Central memory CD8-positive, alpha-beta T cell (primary cell): ENCODE measurements at regions not wholly inside any gene's neighbourhood (a gene's known extent, or its start where the extent isn't known, plus 50 kb on each side); places are given as distances from the start of the nearest gene placed in this dataset.
A peak's percentile ranks its signal among the peaks of the same experiment; 100 is the strongest.
"Not testable (repeated sequence)": the region's sequence is repeated elsewhere in the genome, so short reads cannot be mapped to it uniquely, and the experiment has no call there.

Experiments
- ATAC-seq: fragments of 150-1000 bp; cut with Tn5 transposase; replicated peaks from 2 replicates; pipeline ENCODE4 v1.10.0; 2022; ENCODE audit warnings: mild to moderate bottlenecking, moderate FRiP score, moderate number of reproducible peaks; ENCODE audit not compliant: poor library complexity, severe bottlenecking; ENCODE audit errors: extremely low read depth
- DNase-seq, 2 donors: peaks; one replicate each; pipeline ENCODE4 v3.0.0; 2021; ENCODE audit warnings: low spot score in 2 of 2
- H3K27ac Mint-ChIP-seq: one replicate; pipeline ENCODE4 v1.8.0; 2022; ENCODE audit warnings: low read depth, mild to moderate bottlenecking, moderate library complexity, mixed read lengths
- H3K27me3 Mint-ChIP-seq: one replicate; pipeline ENCODE4 v1.8.0; 2022; ENCODE audit warnings: mixed read lengths
- H3K36me3 Mint-ChIP-seq: one replicate; pipeline ENCODE4 v1.8.0; 2022; ENCODE audit warnings: mild to moderate bottlenecking, moderate library complexity, mixed read lengths; ENCODE audit not compliant: insufficient read depth
- H3K4me1 Mint-ChIP-seq: one replicate; pipeline ENCODE4 v1.8.0; 2022; ENCODE audit warnings: mixed read lengths
- H3K4me3 Mint-ChIP-seq: one replicate; pipeline ENCODE4 v1.8.0; 2022; ENCODE audit warnings: mild to moderate bottlenecking, moderate library complexity, mixed read lengths
- H3K9me3 Mint-ChIP-seq: one replicate; pipeline ENCODE4 v1.8.0; 2022; ENCODE audit warnings: mixed read lengths

DNA sequence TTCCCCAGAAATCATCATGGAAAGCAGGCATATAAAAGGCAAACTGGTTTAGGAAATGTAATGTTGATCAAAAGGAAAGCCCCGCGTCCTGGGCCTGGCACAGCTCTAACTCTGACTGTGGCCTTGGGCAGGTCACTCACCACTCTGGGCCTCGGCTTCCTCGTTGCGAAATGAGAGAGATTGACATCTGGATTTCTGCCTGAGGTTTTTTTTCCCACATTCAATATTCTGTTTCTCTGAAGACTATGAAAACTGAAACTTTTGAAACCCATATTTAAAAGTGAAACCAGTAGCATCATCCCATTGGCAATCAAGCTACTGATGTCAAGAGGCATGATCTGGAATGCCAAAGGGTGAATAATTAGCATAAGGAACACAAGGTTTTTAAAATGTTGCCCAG, 369.7 kb upstream of the NPVF start:
- H3K4me3 Mint-ChIP-seq = no peak overlapping the region
- ATAC-seq (no peak), DNase-seq (no peak)
- peaks cover 58% of the 10 kb centered on the region for H3K27me3 Mint-ChIP-seq
- no peaks in the 10 kb centered on the region for H3K4me1 Mint-ChIP-seq
- H3K27ac Mint-ChIP-seq = no peak overlapping the region
- H3K36me3 Mint-ChIP-seq = no peaks in the 10 kb centered on the region
- no peaks in the 10 kb centered on the region for H3K9me3 Mint-ChIP-seq

DNA sequence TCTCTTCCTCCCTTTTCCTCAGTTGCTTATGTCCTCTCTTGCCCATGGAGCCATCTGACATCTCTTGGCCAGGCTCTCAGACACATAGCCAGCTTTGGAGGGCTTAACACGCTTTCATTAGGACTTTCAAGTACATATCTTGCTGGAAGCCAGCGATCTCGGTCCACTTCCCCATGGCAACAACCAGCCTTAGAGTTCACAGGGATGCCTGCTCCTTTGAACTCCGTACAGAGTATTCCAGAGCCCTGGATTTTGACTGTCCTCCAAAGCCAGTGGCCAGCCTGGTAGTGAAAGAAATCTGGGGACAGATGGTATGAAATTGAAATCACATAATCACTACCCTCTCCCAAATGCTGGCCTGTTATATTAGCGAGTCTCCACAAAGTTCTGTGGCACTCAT, 370.5 kb upstream of the NPVF start:
- H3K4me3 Mint-ChIP-seq = no peak overlapping the region
- no peaks in the 10 kb centered on the region for H3K36me3 Mint-ChIP-seq
- ATAC-seq (no peak), DNase-seq (no peak)
- no peaks in the 10 kb centered on the region for H3K9me3 Mint-ChIP-seq
- H3K27me3 Mint-ChIP-seq = peaks cover 52% of the 10 kb centered on the region
- no peak overlapping the region for H3K27ac Mint-ChIP-seq
- no peaks in the 10 kb centered on the region for H3K4me1 Mint-ChIP-seq

- ATAC-seq (no peak), DNase-seq (no peak)
- Mint-ChIP-seq H3K9me3 (no peaks in the 10 kb centered on the region), H3K4me1 (no peaks in the 10 kb centered on the region), H3K27ac (no peak overlapping the region), H3K36me3 (no peaks in the 10 kb centered on the region), H3K27me3 (peaks cover 38% of the 10 kb centered on the region), H3K4me3 (no peak overlapping the region)
Measured at GRCh38 chr7:25600262-25600920, 372.1 kb upstream of the NPVF start.

DNA sequence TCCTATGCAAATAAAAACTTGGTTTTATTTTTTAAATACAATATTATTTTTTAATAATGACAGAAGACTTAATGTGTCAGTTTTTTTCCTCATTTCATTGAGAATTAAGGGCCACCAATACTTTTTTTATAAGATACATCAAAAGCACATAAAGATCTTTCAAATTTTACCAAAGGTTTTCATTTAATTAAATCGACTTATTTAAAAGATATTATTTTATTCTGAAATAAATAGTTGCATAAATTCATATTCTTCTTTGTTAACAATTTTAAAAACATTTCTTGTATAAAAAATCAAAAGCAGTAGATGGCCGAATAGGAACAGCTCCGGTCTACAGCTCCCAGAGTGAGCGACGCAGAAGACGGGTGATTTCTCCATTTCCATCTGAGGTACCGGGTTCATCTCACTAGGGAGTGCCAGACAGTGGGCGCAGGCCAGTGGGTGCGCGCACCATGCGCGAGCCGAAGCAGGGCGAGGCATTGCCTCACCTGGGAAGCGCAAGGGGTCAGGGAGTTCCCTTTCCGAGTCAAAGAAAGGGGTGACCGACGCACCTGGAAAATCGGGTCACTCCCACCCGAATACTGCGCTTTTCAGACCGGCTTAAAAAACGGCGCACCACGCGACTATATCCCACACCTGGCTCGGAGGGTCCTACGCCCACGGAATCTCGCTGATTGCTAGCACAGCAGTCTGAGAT, 374.6 kb upstream of the NPVF start:
- not testable (repeated sequence) for H3K36me3 Mint-ChIP-seq, DNase-seq, H3K9me3 Mint-ChIP-seq, H3K4me1 Mint-ChIP-seq, ATAC-seq, H3K27ac Mint-ChIP-seq
- peak overlapping the region; percentile 32 for H3K4me3 Mint-ChIP-seq
- H3K27me3 Mint-ChIP-seq = peaks cover 28% of the 10 kb centered on the region

GRCh38 chr7:25603427-25603740, 375.1 kb upstream of the NPVF start:
- H3K27ac Mint-ChIP-seq, DNase-seq, H3K36me3 Mint-ChIP-seq, H3K9me3 Mint-ChIP-seq, ATAC-seq, H3K4me1 Mint-ChIP-seq: not testable (repeated sequence)
- H3K4me3 Mint-ChIP-seq = peak overlapping the region; percentile 32
- peaks cover 27% of the 10 kb centered on the region for H3K27me3 Mint-ChIP-seq

- no peak for ATAC-seq
- no peaks in the 10 kb centered on the region for H3K36me3 Mint-ChIP-seq
- H3K27me3 Mint-ChIP-seq = peaks cover 30% of the 10 kb centered on the region
- no peaks in the 10 kb centered on the region for H3K9me3 Mint-ChIP-seq
- H3K4me3 Mint-ChIP-seq = no peak overlapping the region
- no peak overlapping the region for H3K27ac Mint-ChIP-seq
- no peaks in the 10 kb centered on the region for H3K4me1 Mint-ChIP-seq
- no peak for DNase-seq
Measured at GRCh38 chr7:25611196-25611595, 382.9 kb upstream of the NPVF start.

DNA sequence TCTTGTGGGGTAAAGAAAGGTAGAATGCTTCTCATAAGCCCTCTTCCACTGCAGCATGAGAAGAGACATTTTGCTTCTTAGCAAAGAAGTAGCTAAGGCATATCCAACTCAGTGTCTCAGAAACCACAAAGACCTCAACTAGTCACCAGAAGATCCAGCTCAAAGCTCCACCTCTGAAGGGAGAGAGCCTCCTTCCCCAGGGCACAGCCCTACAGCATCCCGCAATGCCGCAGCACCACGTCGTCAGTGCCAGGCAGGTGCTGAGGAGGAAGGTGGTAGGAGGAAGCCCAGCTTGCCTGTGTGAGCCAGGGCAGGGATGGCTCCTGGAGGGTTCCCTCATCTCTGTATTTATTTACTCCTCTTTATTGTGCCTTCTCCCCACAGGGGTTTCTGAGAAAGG, 385.6 kb upstream of the NPVF start:
- Mint-ChIP-seq H3K36me3 (no peaks in the 10 kb centered on the region), H3K4me3 (no peak overlapping the region), H3K27ac (no peak overlapping the region), H3K9me3 (no peaks in the 10 kb centered on the region), H3K4me1 (no peaks in the 10 kb centered on the region), H3K27me3 (peaks cover 33% of the 10 kb centered on the region)
- ATAC-seq = no peak
- DNase-seq = no peak

DNA sequence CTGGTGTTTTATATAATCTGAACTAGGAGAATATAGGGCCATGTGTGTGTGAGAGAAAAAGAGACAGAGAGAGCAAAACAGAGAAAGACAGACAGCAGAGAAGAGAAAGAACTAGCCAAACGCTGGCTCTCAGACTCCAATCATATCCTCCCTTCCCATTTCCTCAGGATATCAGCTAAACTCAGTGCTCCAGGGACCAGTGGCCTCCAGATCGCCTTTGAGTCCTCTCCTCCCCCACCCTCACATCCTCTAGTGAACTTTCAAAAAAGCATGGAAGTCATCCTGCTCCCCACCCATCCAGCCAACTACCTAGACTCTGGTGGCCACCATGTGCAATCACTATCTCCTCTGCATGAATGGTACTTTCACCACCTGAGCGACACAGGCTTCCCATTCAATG, 386.1 kb upstream of the NPVF start:
- H3K27me3 Mint-ChIP-seq = peaks cover 33% of the 10 kb centered on the region
- H3K9me3 Mint-ChIP-seq = no peaks in the 10 kb centered on the region
- ATAC-seq (no peak), DNase-seq (no peak)
- H3K27ac Mint-ChIP-seq = no peak overlapping the region
- H3K36me3 Mint-ChIP-seq = no peaks in the 10 kb centered on the region
- H3K4me3 Mint-ChIP-seq = no peak overlapping the region
- no peaks in the 10 kb centered on the region for H3K4me1 Mint-ChIP-seq

GRCh38 chr7:25615003-25615402, 386.7 kb upstream of the NPVF start:
- Mint-ChIP-seq H3K36me3 (no peaks in the 10 kb centered on the region), H3K4me1 (peaks cover 1% of the 10 kb centered on the region), H3K27ac (no peak overlapping the region), H3K9me3 (no peaks in the 10 kb centered on the region), H3K4me3 (no peak overlapping the region), H3K27me3 (peaks cover 33% of the 10 kb centered on the region)
- ATAC-seq = no peak
- DNase-seq = no peak

DNA sequence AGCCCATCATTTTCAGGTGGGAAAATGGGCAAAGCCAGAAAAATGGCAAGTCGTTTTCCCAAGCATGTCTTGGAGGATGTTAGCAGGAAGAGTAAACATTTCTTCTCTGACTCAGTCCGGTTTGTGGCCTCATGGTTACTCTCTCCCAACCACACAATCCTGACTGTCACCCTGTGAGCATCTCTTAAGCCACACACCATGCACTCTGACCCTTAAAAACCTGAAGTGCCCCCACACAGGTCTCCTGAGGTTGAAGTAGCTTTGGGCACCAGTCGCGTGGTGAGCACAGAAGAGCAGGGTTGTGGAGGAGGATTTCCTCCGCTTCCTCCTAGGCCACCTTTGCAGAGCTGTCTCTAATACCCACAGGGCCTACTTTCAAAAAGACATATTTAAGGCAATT, 387.3 kb upstream of the NPVF start:
- DNase-seq (no peak), ATAC-seq (no peak)
- Mint-ChIP-seq H3K27me3 (peaks cover 33% of the 10 kb centered on the region), H3K9me3 (no peaks in the 10 kb centered on the region), H3K4me3 (no peak overlapping the region), H3K4me1 (peaks cover 7% of the 10 kb centered on the region), H3K27ac (no peak overlapping the region), H3K36me3 (no peaks in the 10 kb centered on the region)

- Mint-ChIP-seq H3K4me1 (peaks cover 7% of the 10 kb centered on the region), H3K4me3 (no peak overlapping the region), H3K27me3 (peaks cover 36% of the 10 kb centered on the region), H3K9me3 (no peaks in the 10 kb centered on the region), H3K27ac (no peak overlapping the region), H3K36me3 (no peaks in the 10 kb centered on the region)
- DNase-seq (no peak), ATAC-seq (no peak)
Measured at GRCh38 chr7:25617214-25617613, 388.9 kb upstream of the NPVF start.

DNA sequence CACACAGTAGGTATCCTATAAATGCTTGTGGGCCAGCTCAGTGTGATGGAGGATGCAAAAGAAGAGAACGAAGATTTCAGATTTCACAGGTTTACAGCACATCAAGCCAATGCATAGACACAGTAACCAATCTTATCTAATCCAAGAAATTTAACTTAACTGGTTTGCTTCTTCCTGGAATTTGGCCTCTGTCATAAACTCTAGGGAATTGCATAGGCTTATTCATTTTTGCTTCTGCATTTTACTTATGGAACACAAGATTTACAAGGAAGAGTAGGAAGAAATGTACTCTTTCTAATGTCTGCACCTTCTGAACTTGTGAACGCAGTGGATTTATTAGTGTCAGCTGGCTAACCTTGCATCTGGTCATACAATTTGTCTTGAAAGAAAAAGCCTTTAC, 389.4 kb upstream of the NPVF start:
- Mint-ChIP-seq H3K27ac (no peak overlapping the region), H3K9me3 (no peaks in the 10 kb centered on the region), H3K27me3 (peaks cover 40% of the 10 kb centered on the region), H3K36me3 (no peaks in the 10 kb centered on the region), H3K4me1 (peaks cover 7% of the 10 kb centered on the region), H3K4me3 (no peak overlapping the region)
- DNase-seq (no peak), ATAC-seq (no peak)

DNA sequence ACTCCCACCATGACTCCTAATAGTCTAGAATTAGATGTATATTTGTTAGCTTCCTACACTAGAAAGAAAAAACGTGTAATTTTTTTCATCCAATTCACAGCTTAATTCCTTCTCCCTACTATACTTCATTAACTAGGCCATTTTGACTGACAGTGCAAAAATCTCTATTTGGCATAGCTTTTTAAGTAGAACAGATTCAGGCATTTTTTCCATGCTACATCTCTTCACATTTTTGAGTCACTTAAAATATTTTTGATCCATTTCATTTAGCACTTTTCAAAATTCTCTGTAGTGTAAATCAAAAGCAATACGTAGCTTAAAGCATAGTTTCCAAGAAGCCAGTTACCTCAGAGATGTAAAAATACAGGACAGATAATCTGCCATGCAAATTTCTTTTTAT, 391.1 kb upstream of the NPVF start:
- Mint-ChIP-seq H3K9me3 (no peaks in the 10 kb centered on the region), H3K36me3 (no peaks in the 10 kb centered on the region), H3K4me1 (peaks cover 7% of the 10 kb centered on the region), H3K27me3 (peaks cover 24% of the 10 kb centered on the region), H3K4me3 (no peak overlapping the region), H3K27ac (no peak overlapping the region)
- DNase-seq (no peak), ATAC-seq (no peak)
